ENCODE measurements at regions not wholly inside any gene's neighbourhood (a gene's known extent, or its start where the extent isn't known, plus 50 kb on each side); places are given as distances from the start of the nearest gene placed in this dataset.

DNA sequence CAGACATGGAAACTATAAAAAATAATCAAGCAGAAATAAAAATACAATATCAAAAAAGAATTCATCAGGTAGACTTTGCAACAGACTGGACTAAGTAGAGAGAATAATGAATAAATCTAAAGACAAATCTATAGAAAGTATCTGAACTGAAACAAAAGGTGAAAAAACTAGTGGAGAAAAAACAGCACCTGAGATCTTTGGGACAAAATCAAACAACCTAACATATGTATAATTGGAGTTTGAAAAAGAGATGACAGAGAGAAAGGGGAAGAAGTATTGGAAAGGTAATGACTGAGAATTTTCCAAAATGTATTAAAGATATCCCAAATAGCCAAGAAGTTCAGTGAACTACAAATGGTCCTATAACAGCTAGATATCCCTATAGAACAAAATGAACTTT is 245.4 kb downstream of the IPO8 start:
- no peak for DNase-seq (ENCODE audit: low spot score in 2 of 2)
- Histone ChIP-seq H3K9me3 (peaks cover 0 to 17% of the 10 kb centered on the region in 2 donors), H3K27ac (no peak overlapping the region), H3K4me1 (no peaks in the 10 kb centered on the region), H3K36me3 (peaks cover 5% of the 10 kb centered on the region), H3K4me3 (no peak overlapping the region), H3K27me3 (no peaks in the 10 kb centered on the region)
- intact Hi-C loops (cut with DNase I; ENCODE audit: low total_unique reads): no loop called here
- no peak for TF ChIP-seq POLR2A (IDR thresholded peaks at IDR 0.05)
- TF ChIP-seq POLR2AphosphoS5 (IDR thresholded peaks at IDR 0.05): no peak
- TF ChIP-seq CTCF (IDR thresholded peaks at IDR 0.05): no peak

GRCh38 chr12:30448038-30448437 is 247.6 kb downstream of the IPO8 start:
- intact Hi-C loops (cut with DNase I; ENCODE audit: low total_unique reads): no loop called here
- no peak overlapping the region for H3K4me3 ChIP-seq
- TF ChIP-seq CTCF (IDR thresholded peaks at IDR 0.05) (no peak), POLR2A (IDR thresholded peaks at IDR 0.05) (no peak), POLR2AphosphoS5 (IDR thresholded peaks at IDR 0.05) (no peak)

GRCh38 chr12:30447061-30447750 is 248.5 kb downstream of the IPO8 start:
- Histone ChIP-seq H3K4me3 (no peak overlapping the region), H3K36me3 (peaks cover 5% of the 10 kb centered on the region), H3K4me1 (no peaks in the 10 kb centered on the region), H3K27me3 (no peaks in the 10 kb centered on the region), H3K9me3 (peaks cover 0 to 17% of the 10 kb centered on the region in 2 donors), H3K27ac (no peak overlapping the region)
- DNase-seq (ENCODE audit: low spot score in 2 of 2): no peak
- intact Hi-C loops (cut with DNase I; ENCODE audit: low total_unique reads): no loop called here
- TF ChIP-seq POLR2AphosphoS5 (IDR thresholded peaks at IDR 0.05): no peak

More at GRCh38 chr12:30448038-30448437, 247.6 kb downstream of the IPO8 start:
- no peak for DNase-seq (ENCODE audit: low spot score in 2 of 2)
- Histone ChIP-seq H3K27ac (no peak overlapping the region), H3K4me1 (no peaks in the 10 kb centered on the region), H3K27me3 (no peaks in the 10 kb centered on the region), H3K9me3 (peaks cover 0 to 17% of the 10 kb centered on the region in 2 donors), H3K36me3 (peaks cover 5% of the 10 kb centered on the region)

- intact Hi-C loops (cut with DNase I; ENCODE audit: low total_unique reads): no loop called here
- TF ChIP-seq POLR2AphosphoS5 (IDR thresholded peaks at IDR 0.05): no peak
- TF ChIP-seq POLR2A (IDR thresholded peaks at IDR 0.05): no peak
- TF ChIP-seq CTCF (IDR thresholded peaks at IDR 0.05): no peak
- Histone ChIP-seq H3K9me3 (no peaks in the 10 kb centered on the region), H3K4me1 (no peaks in the 10 kb centered on the region), H3K4me3 (no peak overlapping the region), H3K27me3 (no peaks in the 10 kb centered on the region), H3K36me3 (no peaks in the 10 kb centered on the region), H3K27ac (no peak overlapping the region)
- DNase-seq (ENCODE audit: low spot score in 2 of 2): no peak
These were observed 253.2 kb downstream of the IPO8 start for GRCh38 chr12:30442461-30442860.

DNA sequence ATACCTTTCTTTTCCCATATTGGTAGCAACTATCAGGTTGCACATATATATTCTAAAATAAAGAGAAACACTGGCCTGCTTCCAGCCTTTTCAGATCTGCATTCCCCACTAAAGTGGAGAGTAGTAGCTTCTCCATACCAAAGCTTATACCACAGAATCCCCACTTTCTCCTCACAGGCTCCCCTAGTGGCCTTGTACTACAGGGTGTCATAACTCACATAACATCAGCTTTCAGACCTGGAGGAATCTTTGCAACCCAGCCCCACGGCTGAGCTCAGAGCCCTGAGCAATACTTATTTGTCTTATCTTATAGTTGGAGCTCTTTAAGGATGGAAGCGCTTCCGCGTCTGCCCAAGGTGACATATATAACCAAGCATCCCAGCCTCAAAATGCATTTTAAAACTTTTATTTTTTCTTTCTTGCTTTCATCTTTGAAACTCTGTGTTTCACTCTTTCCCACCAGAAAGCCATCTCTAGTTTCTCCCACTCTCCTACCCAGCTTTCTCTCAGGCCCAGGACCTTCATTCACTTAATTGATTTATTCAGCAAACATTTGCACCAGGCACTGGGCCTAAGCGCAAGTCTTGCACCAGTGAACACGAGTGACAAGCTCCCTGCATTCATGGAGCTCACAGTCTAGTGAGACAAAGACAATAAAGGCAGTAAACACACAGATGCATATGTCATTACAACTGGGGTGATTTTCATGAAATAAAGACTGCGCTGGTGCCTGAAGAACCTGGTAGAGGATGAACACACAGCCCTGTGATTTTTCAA is 254.7 kb downstream of the IPO8 start:
- Histone ChIP-seq H3K4me3 (no peak overlapping the region), H3K27me3 (no peaks in the 10 kb centered on the region), H3K36me3 (no peaks in the 10 kb centered on the region), H3K27ac (no peak overlapping the region), H3K4me1 (no peaks in the 10 kb centered on the region), H3K9me3 (no peaks in the 10 kb centered on the region)
- no peak for TF ChIP-seq POLR2AphosphoS5 (IDR thresholded peaks at IDR 0.05)
- TF ChIP-seq POLR2A (IDR thresholded peaks at IDR 0.05): no peak
- TF ChIP-seq CTCF (IDR thresholded peaks at IDR 0.05): no peak
- DNase-seq (ENCODE audit: low spot score in 2 of 2): no peak
- intact Hi-C loops (cut with DNase I; ENCODE audit: low total_unique reads): no loop called here

Measured in breast epithelium (tissue), 4 donors.